ENCODE measurements at regions not wholly inside any gene's neighbourhood (a gene's known extent, or its start where the extent isn't known, plus 50 kb on each side); places are given as distances from the start of the nearest gene placed in this dataset.
"Not testable (repeated sequence)": the region's sequence is repeated elsewhere in the genome, so short reads cannot be mapped to it uniquely, and the experiment has no call there.

DNA sequence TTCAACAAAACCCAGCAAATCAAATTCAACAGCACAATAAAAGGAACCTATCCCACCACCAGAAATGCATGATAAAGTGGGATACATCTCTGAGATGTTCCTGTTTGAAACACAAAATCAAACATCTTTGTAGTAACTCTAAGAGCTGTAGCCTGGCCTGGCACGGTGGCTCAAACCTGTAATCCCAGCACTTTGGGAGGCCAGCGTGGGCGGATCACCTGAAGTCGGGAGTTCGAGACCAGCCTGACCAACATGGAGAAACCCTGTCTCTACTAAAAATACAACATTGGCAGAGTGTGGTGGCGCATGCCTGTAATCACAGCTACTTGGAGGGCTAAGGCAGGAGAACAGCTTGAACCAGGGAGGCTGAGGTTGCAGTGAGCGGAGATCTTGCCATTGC lies 202.8 kb upstream of the POTEB2 start:
- intact Hi-C loops (cut with DNase I); DNase-seq; H3K9me3 ChIP-seq; H3K4me3 ChIP-seq; H3K27me3 ChIP-seq; H3K36me3 ChIP-seq; H3K27ac ChIP-seq; H3K4me1 ChIP-seq; H3K9ac ChIP-seq (ENCODE audit: low read depth in 2 of 2, low read length in 2 of 2): not testable (repeated sequence)

DNA sequence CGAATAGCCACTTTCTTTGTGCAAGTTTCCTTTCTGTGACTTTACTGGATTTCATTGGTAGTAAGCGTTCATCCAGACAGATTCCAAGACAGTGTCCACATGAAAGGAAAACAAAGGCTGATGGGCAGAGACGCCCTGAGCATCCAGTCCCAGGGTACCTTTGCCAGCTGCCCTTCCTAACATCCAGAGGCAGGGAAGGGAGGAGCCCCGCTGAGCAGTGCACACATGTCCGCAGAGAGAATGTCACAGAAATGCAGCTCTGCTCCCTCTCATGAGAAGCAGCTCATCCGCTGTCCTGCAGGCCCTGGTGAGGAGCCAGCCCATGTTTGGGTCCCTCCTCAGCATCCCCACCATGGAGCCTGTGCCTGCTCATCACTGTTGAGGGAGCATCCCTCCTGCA lies 197.4 kb upstream of the POTEB2 start:
- H3K9me3 ChIP-seq; intact Hi-C loops (cut with DNase I); DNase-seq; H3K4me3 ChIP-seq; H3K4me1 ChIP-seq; H3K9ac ChIP-seq (ENCODE audit: low read depth in 2 of 2, low read length in 2 of 2); H3K27me3 ChIP-seq; H3K27ac ChIP-seq; H3K36me3 ChIP-seq: not testable (repeated sequence)

DNA sequence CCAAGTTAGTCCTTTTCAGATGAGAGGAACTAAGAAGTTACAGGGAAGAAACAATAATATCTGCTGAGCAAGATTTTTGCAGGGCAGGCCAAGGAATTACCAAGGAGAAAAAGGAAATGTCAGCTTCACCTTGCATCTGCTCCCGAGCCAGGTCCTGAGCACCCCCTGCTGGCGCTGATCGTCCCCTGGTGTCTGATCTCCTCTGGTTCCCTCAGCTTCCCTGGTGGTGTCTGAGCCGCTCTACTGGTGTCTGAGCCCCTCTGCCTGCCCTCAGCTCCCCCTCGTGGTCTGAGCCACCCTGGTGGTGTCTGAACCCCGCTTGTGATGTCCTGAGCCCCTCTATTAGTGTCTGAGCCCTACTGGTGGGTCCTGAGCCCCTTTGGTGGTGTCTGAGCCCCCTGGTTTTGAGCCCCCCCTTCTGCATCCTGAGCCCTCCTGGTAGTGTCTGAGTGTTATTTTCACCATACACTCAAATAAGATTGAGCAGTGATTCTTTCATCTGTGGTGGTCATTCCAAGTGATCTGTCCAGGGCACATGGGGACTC lies 196.6 kb upstream of the POTEB2 start:
- H3K27ac ChIP-seq; H3K27me3 ChIP-seq; H3K4me3 ChIP-seq; intact Hi-C loops (cut with DNase I); H3K4me1 ChIP-seq; H3K36me3 ChIP-seq; H3K9me3 ChIP-seq; H3K9ac ChIP-seq (ENCODE audit: low read depth in 2 of 2, low read length in 2 of 2); DNase-seq: not testable (repeated sequence)

DNA sequence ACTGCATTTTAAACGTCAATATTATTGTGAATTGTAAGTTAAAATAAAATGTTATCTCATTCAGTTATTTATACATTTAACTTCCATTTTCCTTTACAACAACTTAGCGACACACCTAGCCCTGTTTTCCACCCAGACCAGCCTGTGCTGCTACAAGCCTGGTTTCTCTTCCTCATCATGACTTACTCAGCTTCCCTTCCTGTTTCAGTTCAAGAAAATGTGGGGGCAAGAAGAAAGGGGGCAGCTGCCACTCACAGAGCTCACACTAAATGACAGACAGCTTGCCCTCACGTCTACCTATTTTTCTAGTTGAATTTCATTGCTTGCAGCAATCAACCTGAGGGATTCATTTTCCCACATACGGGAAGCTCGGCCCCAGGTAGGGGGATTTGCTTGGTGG lies 185.8 kb upstream of the POTEB2 start:
- H3K9ac ChIP-seq (ENCODE audit: low read depth in 2 of 2, low read length in 2 of 2); H3K27ac ChIP-seq; DNase-seq; H3K27me3 ChIP-seq; intact Hi-C loops (cut with DNase I); H3K9me3 ChIP-seq; H3K4me1 ChIP-seq; H3K4me3 ChIP-seq; H3K36me3 ChIP-seq: not testable (repeated sequence)

DNA sequence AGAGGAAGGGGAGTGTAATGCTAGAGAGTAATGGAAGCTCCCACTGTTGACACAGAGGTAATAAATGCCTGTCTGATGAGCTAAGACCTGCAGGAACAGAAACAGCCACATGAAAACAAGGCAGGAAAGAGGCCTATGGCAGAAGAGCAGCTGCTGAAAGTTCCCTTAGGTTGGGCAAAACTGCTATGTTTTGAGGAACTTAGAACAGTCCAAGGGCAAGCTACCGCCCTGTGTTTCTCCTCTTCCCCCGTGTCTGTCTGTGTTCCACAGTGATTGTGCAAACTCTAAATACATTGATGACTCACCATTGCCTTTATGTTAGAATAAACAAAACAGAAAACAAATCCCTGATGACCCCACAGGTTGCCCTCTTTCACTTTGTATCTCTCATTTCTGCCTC lies 165.6 kb upstream of the POTEB2 start:
- H3K4me3 ChIP-seq; DNase-seq; H3K36me3 ChIP-seq; H3K27me3 ChIP-seq; H3K9me3 ChIP-seq; H3K27ac ChIP-seq; H3K4me1 ChIP-seq; H3K9ac ChIP-seq (ENCODE audit: low read depth in 2 of 2, low read length in 2 of 2); intact Hi-C loops (cut with DNase I): not testable (repeated sequence)

DNA sequence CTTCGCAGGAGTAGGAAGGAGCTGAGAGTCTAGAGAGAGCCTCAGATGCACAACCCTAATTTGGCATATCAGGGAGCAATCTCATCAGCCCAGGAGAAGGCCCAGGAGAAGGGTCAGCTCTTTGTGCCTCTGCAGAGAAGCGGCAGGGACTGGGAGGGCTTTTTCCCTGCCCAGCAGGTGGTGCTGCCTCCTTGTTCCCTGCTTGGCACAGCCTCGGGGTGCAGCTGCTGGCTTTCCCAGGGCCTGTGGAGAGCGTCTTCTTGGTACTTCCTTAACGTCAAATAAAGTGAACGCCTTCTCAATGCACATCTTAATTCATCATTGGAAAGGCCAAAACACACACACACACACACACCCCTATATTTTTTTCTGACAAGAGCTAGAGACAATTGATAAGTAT lies 162.9 kb upstream of the POTEB2 start:
- H3K36me3 ChIP-seq; H3K27ac ChIP-seq; intact Hi-C loops (cut with DNase I); H3K27me3 ChIP-seq; DNase-seq; H3K9ac ChIP-seq (ENCODE audit: low read depth in 2 of 2, low read length in 2 of 2); H3K4me3 ChIP-seq; H3K9me3 ChIP-seq; H3K4me1 ChIP-seq: not testable (repeated sequence)

DNA sequence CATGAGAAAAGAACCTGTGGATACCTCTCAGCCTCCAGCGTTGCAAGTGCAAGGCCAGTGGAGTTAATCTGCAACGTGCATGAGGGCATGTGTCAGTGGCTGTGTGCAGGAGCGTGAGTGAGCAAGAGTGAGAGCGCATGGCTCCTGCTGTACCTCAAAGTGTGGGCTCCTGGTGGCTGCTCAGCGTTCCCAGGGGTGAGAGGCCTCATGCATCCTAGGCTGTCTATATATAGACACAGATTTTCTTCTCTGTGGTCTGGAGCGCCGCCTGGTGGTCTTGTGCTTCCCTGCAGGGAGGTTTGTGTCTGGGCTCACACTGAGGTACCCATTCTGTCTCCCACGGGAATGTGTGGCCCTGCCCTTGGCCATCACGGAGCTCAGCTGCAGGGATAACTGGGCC lies 161.8 kb upstream of the POTEB2 start:
- H3K9ac ChIP-seq (ENCODE audit: low read depth in 2 of 2, low read length in 2 of 2); H3K27ac ChIP-seq; H3K36me3 ChIP-seq; DNase-seq; H3K4me1 ChIP-seq; H3K27me3 ChIP-seq; H3K9me3 ChIP-seq; intact Hi-C loops (cut with DNase I); H3K4me3 ChIP-seq: not testable (repeated sequence)

DNA sequence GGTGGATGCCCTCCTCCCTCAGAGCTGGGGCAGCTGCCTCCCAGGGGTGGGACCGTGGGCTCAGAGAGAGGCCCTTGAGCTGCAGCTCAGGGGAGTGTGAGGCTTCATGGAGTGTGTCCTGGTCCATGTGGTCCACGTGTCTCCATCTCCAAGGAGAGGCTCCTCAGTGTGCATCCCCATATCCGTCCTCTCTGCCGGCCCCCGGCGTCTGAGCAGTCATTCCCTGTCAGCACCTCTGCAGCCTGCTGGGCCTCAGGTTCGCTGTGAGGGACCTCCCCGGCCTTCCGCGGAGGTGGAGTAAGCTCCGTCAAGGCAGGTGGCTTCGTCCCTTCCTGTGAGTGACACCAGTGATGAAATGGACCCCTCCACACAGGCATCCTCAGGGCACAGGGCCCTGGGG lies 160.7 kb upstream of the POTEB2 start:
- intact Hi-C loops (cut with DNase I); H3K27ac ChIP-seq; H3K36me3 ChIP-seq; H3K4me1 ChIP-seq; H3K9ac ChIP-seq (ENCODE audit: low read depth in 2 of 2, low read length in 2 of 2); H3K27me3 ChIP-seq; DNase-seq; H3K9me3 ChIP-seq; H3K4me3 ChIP-seq: not testable (repeated sequence)

DNA sequence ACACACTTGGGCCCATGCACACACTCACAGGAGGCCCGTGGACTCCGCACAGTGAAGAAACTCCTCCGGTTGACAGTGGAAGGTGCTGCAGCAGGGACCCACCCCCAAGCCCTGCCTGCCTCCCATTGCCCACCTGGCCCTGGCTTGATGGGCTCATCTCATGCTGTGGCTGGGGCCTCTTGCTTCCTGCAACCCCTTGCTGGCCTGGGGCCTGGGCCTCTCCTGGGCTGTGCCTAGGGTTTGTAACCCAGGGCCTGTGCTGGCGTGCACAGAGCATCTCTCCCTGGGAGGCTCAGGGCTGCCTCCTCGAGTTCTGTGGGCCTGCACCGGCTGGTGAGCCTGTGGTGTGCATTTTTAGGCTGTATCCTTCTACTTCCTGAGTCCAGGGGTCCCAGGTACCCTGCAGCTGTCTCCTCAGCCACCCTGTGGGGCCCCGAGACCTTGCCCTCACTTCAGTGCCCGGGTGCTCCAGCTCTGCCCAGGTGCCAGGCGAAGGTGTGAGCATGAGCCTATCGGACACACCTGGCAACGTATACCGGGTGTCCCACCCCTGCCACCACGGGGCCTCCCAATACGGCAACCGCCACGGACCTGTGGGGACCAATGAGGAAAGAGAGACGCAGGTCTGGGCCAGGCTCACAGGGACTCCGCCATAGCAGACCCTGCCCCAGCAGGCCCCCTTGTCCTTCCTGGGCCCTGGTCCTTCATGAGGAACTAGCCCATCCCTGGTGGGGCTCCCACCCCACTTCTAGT lies 158.3 kb upstream of the POTEB2 start:
- DNase-seq; H3K9ac ChIP-seq (ENCODE audit: low read depth in 2 of 2, low read length in 2 of 2); intact Hi-C loops (cut with DNase I); H3K27ac ChIP-seq; H3K4me1 ChIP-seq; H3K9me3 ChIP-seq; H3K36me3 ChIP-seq; H3K27me3 ChIP-seq; H3K4me3 ChIP-seq: not testable (repeated sequence)

DNA sequence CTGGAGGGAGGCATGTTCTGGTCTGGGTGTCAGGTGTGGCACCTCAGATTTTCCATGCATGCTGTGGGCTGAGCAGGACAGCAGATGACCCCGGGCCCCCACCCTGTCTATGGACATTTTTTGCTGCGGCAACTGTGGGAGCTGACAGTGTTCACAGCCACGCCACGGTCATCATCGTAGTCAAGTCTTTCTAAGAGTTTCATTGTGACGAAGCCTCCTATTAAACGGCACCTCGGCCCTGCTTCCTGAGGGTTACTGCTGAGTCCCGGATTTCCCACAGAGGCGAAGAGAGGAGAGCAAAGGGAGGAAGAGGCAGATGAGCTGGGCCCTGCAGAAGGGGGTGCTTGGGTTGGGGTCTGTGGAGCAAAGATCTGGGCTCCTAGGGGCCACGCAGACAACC lies 152.1 kb upstream of the POTEB2 start:
- intact Hi-C loops (cut with DNase I); H3K27ac ChIP-seq; H3K36me3 ChIP-seq; H3K4me3 ChIP-seq; DNase-seq; H3K27me3 ChIP-seq; H3K9ac ChIP-seq (ENCODE audit: low read depth in 2 of 2, low read length in 2 of 2); H3K4me1 ChIP-seq; H3K9me3 ChIP-seq: not testable (repeated sequence)

DNA sequence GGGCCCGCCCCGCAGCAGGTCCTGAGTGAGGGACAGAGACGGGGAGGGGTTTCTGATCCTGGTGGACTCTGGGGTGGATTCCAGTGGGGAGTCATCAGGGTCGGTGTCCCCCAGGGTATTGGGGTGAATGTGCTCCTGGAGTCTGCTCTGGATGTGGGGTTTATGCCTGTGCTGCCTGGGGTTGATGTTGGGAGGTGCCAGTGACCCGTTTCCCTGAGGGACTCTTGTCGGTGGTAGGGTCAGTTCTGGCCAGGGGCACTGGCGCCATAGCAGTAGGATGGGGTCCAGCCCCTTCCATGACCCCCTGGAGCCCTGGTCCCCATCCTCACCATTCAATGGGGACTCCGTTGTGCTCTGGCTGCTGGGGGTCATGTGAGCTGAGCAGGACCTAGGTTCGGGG lies 151.2 kb upstream of the POTEB2 start:
- H3K9ac ChIP-seq (ENCODE audit: low read depth in 2 of 2, low read length in 2 of 2); H3K27ac ChIP-seq; intact Hi-C loops (cut with DNase I); H3K4me3 ChIP-seq; H3K4me1 ChIP-seq; DNase-seq; H3K36me3 ChIP-seq; H3K9me3 ChIP-seq; H3K27me3 ChIP-seq: not testable (repeated sequence)

DNA sequence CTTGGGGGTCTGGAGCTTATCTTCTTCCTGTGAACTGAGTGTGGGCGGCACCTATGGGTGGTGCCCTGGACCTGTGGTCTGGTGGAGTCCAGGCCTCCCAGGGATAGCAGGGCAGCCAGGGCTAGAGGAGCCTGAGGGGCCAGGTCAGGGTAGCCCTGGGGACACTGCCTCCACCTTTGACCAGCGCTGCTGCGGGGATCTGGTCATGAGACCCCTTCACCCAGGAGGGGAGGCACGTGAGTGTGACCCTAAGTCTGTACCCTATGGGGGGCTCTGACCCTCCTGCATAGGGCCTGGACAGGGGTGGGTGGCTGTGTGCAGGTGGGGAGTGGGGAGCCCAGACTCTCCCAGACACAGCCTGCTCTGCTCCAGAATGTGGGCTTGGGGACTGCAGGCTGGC lies 150.5 kb upstream of the POTEB2 start:
- H3K27me3 ChIP-seq; H3K27ac ChIP-seq; DNase-seq; H3K4me3 ChIP-seq; H3K9me3 ChIP-seq; H3K36me3 ChIP-seq; intact Hi-C loops (cut with DNase I); H3K9ac ChIP-seq (ENCODE audit: low read depth in 2 of 2, low read length in 2 of 2); H3K4me1 ChIP-seq: not testable (repeated sequence)

DNA sequence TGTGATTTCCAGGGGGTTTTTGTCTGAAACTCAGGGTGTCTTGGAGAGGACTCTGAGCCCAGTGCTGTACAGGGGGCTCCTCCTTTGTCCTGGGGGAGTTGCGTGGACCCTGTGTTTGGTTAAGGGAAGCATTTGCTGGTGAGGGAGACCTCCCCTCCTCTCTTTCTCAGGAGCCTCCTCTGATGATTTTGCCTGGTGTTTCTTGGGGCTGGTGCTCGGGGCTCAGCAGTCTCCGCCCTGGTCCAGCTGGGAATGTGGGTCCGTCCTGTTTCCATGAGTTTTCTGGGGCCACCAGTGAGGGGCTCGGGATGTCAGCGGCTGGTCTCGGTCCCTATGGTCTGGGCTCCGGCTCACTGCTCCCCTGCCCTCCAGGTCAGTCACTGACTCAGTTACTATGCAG lies 149.1 kb upstream of the POTEB2 start:
- H3K9me3 ChIP-seq; DNase-seq; H3K4me1 ChIP-seq; H3K27me3 ChIP-seq; H3K36me3 ChIP-seq; H3K27ac ChIP-seq; H3K4me3 ChIP-seq; H3K9ac ChIP-seq (ENCODE audit: low read depth in 2 of 2, low read length in 2 of 2); intact Hi-C loops (cut with DNase I): not testable (repeated sequence)

DNA sequence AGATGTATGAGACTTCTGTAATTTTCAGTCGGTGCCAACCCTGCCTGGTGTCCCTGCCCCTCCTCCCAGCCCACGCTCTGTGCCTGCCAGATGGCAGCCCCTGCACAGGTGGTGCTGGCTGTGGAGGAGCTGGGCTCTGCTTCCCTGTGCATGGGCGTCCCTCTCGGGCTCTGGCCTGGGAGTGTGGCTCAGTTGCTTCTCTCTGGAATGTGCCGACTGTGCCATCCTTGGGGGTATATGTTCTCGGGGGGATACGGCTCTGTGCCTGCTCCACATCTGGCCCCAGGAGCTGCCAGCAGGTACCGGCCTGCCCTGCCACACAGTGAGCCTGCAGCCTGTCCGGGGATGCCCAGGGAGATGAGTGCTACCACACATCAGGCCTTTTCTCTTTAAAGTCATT lies 147.2 kb upstream of the POTEB2 start:
- H3K36me3 ChIP-seq; H3K27me3 ChIP-seq; H3K9ac ChIP-seq (ENCODE audit: low read depth in 2 of 2, low read length in 2 of 2); H3K27ac ChIP-seq; intact Hi-C loops (cut with DNase I); H3K4me3 ChIP-seq; DNase-seq; H3K4me1 ChIP-seq; H3K9me3 ChIP-seq: not testable (repeated sequence)

Measured in colonic mucosa (tissue), 4 donors.